A549 (cell line): ENCODE measurements at regions not wholly inside any gene's neighbourhood (a gene's known extent, or its start where the extent isn't known, plus 50 kb on each side); places are given as distances from the start of the nearest gene placed in this dataset.

Source experiments
- ATAC-seq, 2 experiments: fragments of 200-7000 bp in 1 of 2; fragments of >200 bp in 1 of 2; cut with Nextera tagmentation in 1 of 2; cut with Tn5 transposase in 1 of 2; 3 replicates each; pipeline versions ENCODE4 v1.8.0 to v1.9.1; 2018 to 2020; ENCODE audit warnings: mild to moderate bottlenecking in 1 of 2, moderate library complexity in 1 of 2
- CTCF ChIA-PET: fragments of 300-600 bp; sonication (Branson Sonifier 250); formaldehyde crosslinking; extraction: SDS; loops from one replicate; lab custom pipeline; 2021; ENCODE audit warnings: antibody characterized with exemption, inconsistent platforms; lab: Yijun Ruan, JAX
- POLR2A ChIA-PET: fragments of 350-600 bp; formaldehyde crosslinking; extraction: SDS; loops from one replicate; lab custom pipeline; 2021; ENCODE audit warnings: antibody characterized with exemption, inconsistent platforms; lab: Yijun Ruan, JAX
- DNase-seq, 2 experiments: peaks; one replicate each; pipeline versions ENCODE4 v3.0.0 to v3.0.0-alpha.2; 2011 to 2016; ENCODE audit warnings: low read depth in 1 of 2, low spot score in 1 of 2
- FAIRE-seq: peaks from 2 replicates; lab custom pipeline; 2011; peaks lifted over from hg19 to GRCh38; lab: Jason Lieb, UNC
- H3K27ac ChIP-seq, 2 experiments: fragments of >200 bp; sonication (Bioruptor Twin); formaldehyde crosslinking; 3 replicates each; pipeline ENCODE4 v1.5.1; 2016 to 2017
- H3K4me1 ChIP-seq: fragments of >200 bp; sonication (Bioruptor Twin); formaldehyde crosslinking; 3 replicates; pipeline ENCODE4 v1.6.1; 2016
- H3K4me2 ChIP-seq: fragments of >200 bp; sonication (Bioruptor Twin); formaldehyde crosslinking; 3 replicates; pipeline ENCODE4 v1.6.1; 2016
- H3K4me3 ChIP-seq: fragments of >200 bp; sonication (Bioruptor Twin); formaldehyde crosslinking; 3 replicates; pipeline ENCODE4 v1.5.1; 2016
- H3K9me3 ChIP-seq: fragments of >200 bp; sonication (Bioruptor Twin); formaldehyde crosslinking; 3 replicates; pipeline ENCODE4 v1.6.1; 2016
- CEBPB ChIP-seq, 2 experiments: fragments of >200 bp in 1 of 2; sonication (Bioruptor Twin) in 1 of 2; formaldehyde crosslinking in 1 of 2; IDR thresholded peaks; 2 replicates each; pipeline ENCODE4 v1.6.1; 2012 to 2016
- CHD4 ChIP-seq: fragments of 200-600 bp; sonication (generic); IDR thresholded peaks from 2 replicates; pipeline ENCODE4 v1.6.1; 2016; ENCODE audit warnings: antibody characterized with exemption, mild to moderate bottlenecking, borderline replicate concordance
- ESRRA ChIP-seq: fragments of 150-350 bp; IDR thresholded peaks from 2 replicates; pipeline ENCODE4 v1.6.1; 2014; ENCODE audit warnings: mild to moderate bottlenecking, low read length, borderline replicate concordance
- JUN ChIP-seq, 2 experiments: fragments of >200 bp; sonication (Bioruptor Twin); formaldehyde crosslinking; IDR thresholded peaks; 2 replicates in 1 of 2; 3 replicates in 1 of 2; pipeline ENCODE4 v1.6.1; 2016 to 2017
- MAFK ChIP-seq: fragments of 450-650 bp; IDR thresholded peaks from 2 replicates; pipeline ENCODE4 v1.6.1; 2014; ENCODE audit not compliant: partially characterized antibody
- MYC ChIP-seq: IDR thresholded peaks from 2 replicates; pipeline ENCODE4 v1.6.1; 2012; ENCODE audit warnings: mild to moderate bottlenecking, inconsistent platforms, low read length, improper control_type of control experiment, borderline replicate concordance
- PHF8 ChIP-seq: fragments of 200-600 bp; sonication (generic); IDR thresholded peaks from 2 replicates; pipeline ENCODE4 v1.6.1; 2016; ENCODE audit warnings: low read depth, mild to moderate bottlenecking, antibody characterized with exemption, moderate library complexity, borderline replicate concordance
- RAD21 ChIP-seq, 2 experiments: fragments of >200 bp in 1 of 2; sonication (Bioruptor Twin) in 1 of 2; formaldehyde crosslinking in 1 of 2; IDR thresholded peaks in 1 of 2; conservative IDR thresholded peaks in 1 of 2; 2 replicates in 1 of 2; 3 replicates in 1 of 2; pipeline ENCODE4 v1.6.1; 2012 to 2018; ENCODE audit warnings: inconsistent platforms in 1 of 2
- RARB ChIP-seq: fragments of 250-450 bp; sonication (Bioruptor Pico); IDR thresholded peaks from 2 replicates; pipeline ENCODE4 v1.8.0; 2021; ENCODE audit warnings: mild to moderate bottlenecking, moderate library complexity
- RFX5 ChIP-seq: fragments of 450-650 bp; IDR thresholded peaks from 2 replicates; pipeline ENCODE4 v1.7.1; 2014; ENCODE audit warnings: antibody characterized with exemption, mild to moderate bottlenecking, moderate library complexity
- SMC3 ChIP-seq: fragments of >200 bp; sonication (Bioruptor Twin); formaldehyde crosslinking; IDR thresholded peaks from 3 replicates; pipeline ENCODE4 v1.6.1; 2018; ENCODE audit warnings: inconsistent platforms
- ZC3H11A ChIP-seq: fragments of 450-650 bp; IDR thresholded peaks from 2 replicates; pipeline ENCODE4 v1.6.1; 2014; ENCODE audit warnings: antibody characterized with exemption, mild to moderate bottlenecking
- ZNF302 ChIP-seq: fragments of 250-450 bp; sonication (Bioruptor Pico); IDR thresholded peaks from 2 replicates; pipeline ENCODE4 v1.9.0; 2021; ENCODE audit warnings: inconsistent platforms, mild to moderate bottlenecking, moderate library complexity
- WGBS: methylation state at CpG from one replicate; pipeline ENCODE4 v1.1.6; 2017; ENCODE audit errors: missing lambda C conversion rate; 5-methylcytosine and 5-hydroxymethylcytosine counted together
- TF ChIP-seq, protein P1 (sequence below): fragments of 150-350 bp; IDR thresholded peaks from 2 replicates; pipeline ENCODE4 v1.6.1; 2014; ENCODE audit warnings: low read depth, mild to moderate bottlenecking, low read length
- TF ChIP-seq, protein P2 (sequence below): fragments of >200 bp; sonication (Bioruptor Twin); formaldehyde crosslinking; IDR thresholded peaks from 3 replicates; pipeline ENCODE4 v1.6.1; 2016
- TF ChIP-seq, protein P3 (sequence below): IDR thresholded peaks from 2 replicates; pipeline ENCODE4 v1.6.1; 2012; ENCODE audit warnings: low read depth, borderline replicate concordance
- TF ChIP-seq, protein P4 (sequence below): fragments of >200 bp; sonication (Bioruptor Twin); formaldehyde crosslinking; IDR thresholded peaks from 3 replicates; pipeline ENCODE4 v1.5.1; 2016
- TF ChIP-seq, protein P5 (sequence below): fragments of 250-450 bp; sonication (Bioruptor Pico); IDR thresholded peaks from 2 replicates; pipeline ENCODE4 v1.5.0; 2021; ENCODE audit warnings: mild to moderate bottlenecking, moderate library complexity, borderline replicate concordance
- TF ChIP-seq, protein P6 (sequence below): fragments of >200 bp; sonication (Bioruptor Twin); formaldehyde crosslinking; IDR thresholded peaks from 2 replicates; pipeline ENCODE4 v1.6.1; 2016

DNA sequence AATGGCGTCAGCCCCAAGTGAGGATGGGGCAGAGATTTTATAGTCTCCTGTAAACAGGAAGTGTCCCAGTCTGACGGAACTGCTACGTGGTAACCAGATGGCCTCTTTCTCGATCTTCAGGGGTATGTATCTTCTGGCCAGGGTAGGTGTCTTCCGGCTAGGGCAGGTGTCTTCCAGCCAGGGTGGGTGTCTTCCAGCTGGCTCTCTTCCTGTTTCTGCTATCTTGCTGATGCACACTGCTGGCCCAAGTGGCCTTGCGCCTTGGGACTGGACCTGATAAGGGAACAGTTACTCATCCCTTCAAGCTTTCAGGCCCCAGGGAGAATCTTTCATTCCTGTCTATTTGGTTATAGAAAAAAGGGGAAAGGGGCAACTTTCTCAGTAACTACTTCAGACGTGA, 178.7 kb upstream of the MAGEE2 start:
- FAIRE-seq, result no peak
- no peaks in the 10 kb centered on the region for H3K9me3 ChIP-seq
- TF ChIP-seq JUN (IDR thresholded peaks at IDR 0.05), result no peak
- TF ChIP-seq, protein P1, sequence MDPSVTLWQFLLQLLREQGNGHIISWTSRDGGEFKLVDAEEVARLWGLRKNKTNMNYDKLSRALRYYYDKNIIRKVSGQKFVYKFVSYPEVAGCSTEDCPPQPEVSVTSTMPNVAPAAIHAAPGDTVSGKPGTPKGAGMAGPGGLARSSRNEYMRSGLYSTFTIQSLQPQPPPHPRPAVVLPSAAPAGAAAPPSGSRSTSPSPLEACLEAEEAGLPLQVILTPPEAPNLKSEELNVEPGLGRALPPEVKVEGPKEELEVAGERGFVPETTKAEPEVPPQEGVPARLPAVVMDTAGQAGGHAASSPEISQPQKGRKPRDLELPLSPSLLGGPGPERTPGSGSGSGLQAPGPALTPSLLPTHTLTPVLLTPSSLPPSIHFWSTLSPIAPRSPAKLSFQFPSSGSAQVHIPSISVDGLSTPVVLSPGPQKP, result no peak
- TF ChIP-seq ESRRA, result no peak
- TF ChIP-seq, protein P2, sequence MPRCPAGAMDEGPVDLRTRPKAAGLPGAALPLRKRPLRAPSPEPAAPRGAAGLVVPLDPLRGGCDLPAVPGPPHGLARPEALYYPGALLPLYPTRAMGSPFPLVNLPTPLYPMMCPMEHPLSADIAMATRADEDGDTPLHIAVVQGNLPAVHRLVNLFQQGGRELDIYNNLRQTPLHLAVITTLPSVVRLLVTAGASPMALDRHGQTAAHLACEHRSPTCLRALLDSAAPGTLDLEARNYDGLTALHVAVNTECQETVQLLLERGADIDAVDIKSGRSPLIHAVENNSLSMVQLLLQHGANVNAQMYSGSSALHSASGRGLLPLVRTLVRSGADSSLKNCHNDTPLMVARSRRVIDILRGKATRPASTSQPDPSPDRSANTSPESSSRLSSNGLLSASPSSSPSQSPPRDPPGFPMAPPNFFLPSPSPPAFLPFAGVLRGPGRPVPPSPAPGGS, result no peak
- no peak for TF ChIP-seq CHD4
- TF ChIP-seq, protein P3, sequence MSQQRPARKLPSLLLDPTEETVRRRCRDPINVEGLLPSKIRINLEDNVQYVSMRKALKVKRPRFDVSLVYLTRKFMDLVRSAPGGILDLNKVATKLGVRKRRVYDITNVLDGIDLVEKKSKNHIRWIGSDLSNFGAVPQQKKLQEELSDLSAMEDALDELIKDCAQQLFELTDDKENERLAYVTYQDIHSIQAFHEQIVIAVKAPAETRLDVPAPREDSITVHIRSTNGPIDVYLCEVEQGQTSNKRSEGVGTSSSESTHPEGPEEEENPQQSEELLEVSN, result no peak
- TF ChIP-seq SMC3, result no peak
- no peak for TF ChIP-seq PHF8
- no peak for TF ChIP-seq RARB (CRISPR knock-in tag)
- CTCF ChIA-PET, result no interaction called here
- DNase-seq, result no peak
- H3K4me3 ChIP-seq, result no peak overlapping the region
- ATAC-seq, result no peak
- no peak overlapping the region for H3K4me2 ChIP-seq
- H3K27ac ChIP-seq, result no peak overlapping the region
- POLR2A ChIA-PET, result no interaction called here
- 15% methylated on average over 7 of the region's 7 CpGs for WGBS
- H3K4me1 ChIP-seq, result no peaks in the 10 kb centered on the region

DNA sequence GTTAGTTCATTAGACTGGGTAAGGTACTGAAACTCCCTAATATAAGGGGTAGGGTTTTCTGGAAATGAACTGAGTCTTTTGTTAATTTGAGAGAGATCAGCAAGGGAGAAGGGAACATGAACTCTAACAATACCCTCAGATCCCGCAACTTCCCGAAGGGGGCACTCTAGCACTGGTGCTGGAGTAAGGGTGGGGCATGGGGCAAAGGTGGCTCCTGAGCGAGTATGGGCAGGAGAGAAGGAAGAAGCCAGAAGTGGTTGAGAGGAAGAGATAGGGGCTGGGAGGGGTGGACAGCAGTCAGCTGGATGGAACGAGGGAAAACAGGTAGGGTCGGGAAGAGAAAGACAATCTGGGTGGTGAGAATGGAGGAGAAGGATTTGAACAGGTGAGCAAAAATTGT, 183.2 kb upstream of the MAGEE2 start:
- DNase-seq (peak in 1 of 2 experiments; percentile 7), ATAC-seq (peak in 1 of 2 experiments; percentile 32; a peak in 1 of 6 replicates), FAIRE-seq (no peak)
- no peak overlapping the region for H3K27ac ChIP-seq
- H3K9me3 ChIP-seq, result no peaks in the 10 kb centered on the region
- POLR2A ChIA-PET, result no interaction called here
- H3K4me2 ChIP-seq, result no peak overlapping the region
- 3% methylated on average over 5 of the region's 5 CpGs for WGBS
- CTCF ChIA-PET, result interaction anchor here (0.6 kb wide), 1 partner anchor 302 kb away, joined by 3 read pairs; no protein-coding TSS in a partner anchor
- no peaks in the 10 kb centered on the region for H3K4me1 ChIP-seq
- H3K4me3 ChIP-seq, result no peak overlapping the region
- no peak for TF ChIP-seq ESRRA
- peak in 1 of 2 experiments; percentile 21; a peak in 1 of 5 replicates for TF ChIP-seq RAD21 (conservative IDR thresholded peaks at IDR 0.05 in 1 of 2, IDR thresholded peaks at IDR 0.05 in 1 of 2)
- TF ChIP-seq MAFK, result no peak
- TF ChIP-seq, all 56 proteins: peak for 1

DNA sequence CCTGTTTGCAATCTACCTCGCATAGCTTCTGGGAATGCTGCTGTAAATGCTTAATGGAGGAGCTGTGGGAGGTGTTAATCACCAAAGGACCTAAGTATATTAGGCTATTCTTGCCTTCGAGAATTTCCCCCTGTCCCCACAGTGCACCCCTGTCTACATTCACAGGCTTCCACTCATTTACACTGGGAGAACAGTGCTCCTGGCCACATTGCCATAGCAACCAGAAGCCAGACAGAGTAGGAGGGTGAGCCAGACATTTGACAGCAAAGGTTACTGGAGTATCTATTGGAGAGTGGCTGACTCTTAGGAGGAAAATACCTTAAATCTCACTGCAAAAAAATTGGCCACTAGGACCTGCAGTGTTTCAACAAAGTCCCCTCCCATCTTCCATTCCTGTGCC, 185.9 kb upstream of the PBDC1 start:
- Histone ChIP-seq H3K27ac (no peak overlapping the region), H3K4me2 (no peak overlapping the region), H3K4me1 (no peaks in the 10 kb centered on the region), H3K4me3 (no peak overlapping the region), H3K9me3 (no peaks in the 10 kb centered on the region)
- ChIA-PET POLR2A (no interaction called here), CTCF (no interaction called here)
- DNase-seq (no peak), ATAC-seq (no peak), FAIRE-seq (no peak)
- 0% methylated on average over 2 of the region's 2 CpGs for WGBS
- TF ChIP-seq, protein P4, sequence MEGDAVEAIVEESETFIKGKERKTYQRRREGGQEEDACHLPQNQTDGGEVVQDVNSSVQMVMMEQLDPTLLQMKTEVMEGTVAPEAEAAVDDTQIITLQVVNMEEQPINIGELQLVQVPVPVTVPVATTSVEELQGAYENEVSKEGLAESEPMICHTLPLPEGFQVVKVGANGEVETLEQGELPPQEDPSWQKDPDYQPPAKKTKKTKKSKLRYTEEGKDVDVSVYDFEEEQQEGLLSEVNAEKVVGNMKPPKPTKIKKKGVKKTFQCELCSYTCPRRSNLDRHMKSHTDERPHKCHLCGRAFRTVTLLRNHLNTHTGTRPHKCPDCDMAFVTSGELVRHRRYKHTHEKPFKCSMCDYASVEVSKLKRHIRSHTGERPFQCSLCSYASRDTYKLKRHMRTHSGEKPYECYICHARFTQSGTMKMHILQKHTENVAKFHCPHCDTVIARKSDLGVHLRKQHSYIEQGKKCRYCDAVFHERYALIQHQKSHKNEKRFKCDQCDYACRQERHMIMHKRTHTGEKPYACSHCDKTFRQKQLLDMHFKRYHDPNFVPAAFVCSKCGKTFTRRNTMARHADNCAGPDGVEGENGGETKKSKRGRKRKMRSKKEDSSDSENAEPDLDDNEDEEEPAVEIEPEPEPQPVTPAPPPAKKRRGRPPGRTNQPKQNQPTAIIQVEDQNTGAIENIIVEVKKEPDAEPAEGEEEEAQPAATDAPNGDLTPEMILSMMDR, result no peak
- no peak for TF ChIP-seq ZNF302 (CRISPR knock-in tag)
- TF ChIP-seq CEBPB (IDR thresholded peaks at IDR 0.05), result no peak
- TF ChIP-seq RFX5, result no peak
- TF ChIP-seq, protein P5, sequence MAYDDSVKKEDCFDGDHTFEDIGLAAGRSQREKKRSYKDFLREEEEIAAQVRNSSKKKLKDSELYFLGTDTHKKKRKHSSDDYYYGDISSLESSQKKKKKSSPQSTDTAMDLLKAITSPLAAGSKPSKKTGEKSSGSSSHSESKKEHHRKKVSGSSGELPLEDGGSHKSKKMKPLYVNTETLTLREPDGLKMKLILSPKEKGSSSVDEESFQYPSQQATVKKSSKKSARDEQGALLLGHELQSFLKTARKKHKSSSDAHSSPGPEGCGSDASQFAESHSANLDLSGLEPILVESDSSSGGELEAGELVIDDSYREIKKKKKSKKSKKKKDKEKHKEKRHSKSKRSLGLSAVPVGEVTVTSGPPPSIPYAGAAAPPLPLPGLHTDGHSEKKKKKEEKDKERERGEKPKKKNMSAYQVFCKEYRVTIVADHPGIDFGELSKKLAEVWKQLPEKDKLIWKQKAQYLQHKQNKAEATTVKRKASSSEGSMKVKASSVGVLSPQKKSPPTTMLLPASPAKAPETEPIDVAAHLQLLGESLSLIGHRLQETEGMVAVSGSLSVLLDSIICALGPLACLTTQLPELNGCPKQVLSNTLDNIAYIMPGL (CRISPR knock-in tag), result no peak
- TF ChIP-seq, protein P6, sequence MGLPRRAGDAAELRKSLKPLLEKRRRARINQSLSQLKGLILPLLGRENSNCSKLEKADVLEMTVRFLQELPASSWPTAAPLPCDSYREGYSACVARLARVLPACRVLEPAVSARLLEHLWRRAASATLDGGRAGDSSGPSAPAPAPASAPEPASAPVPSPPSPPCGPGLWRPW, result no peak
- TF ChIP-seq MYC, result no peak
- TF ChIP-seq, protein P3, result no peak
- no peak for TF ChIP-seq ZC3H11A
